GM19463 (cell line): ENCODE measurements at regions not wholly inside any gene's neighbourhood (a gene's known extent, or its start where the extent isn't known, plus 50 kb on each side); places are given as distances from the start of the nearest gene placed in this dataset.
"Not testable (repeated sequence)": the region's sequence is repeated elsewhere in the genome, so short reads cannot be mapped to it uniquely, and the experiment has no call there.

Experiments
- ATAC-seq: cut with Tn5 transposase; IDR thresholded peaks from one replicate; pipeline ENCODE4 v1.9.1; 2021; ENCODE audit warnings: mild to moderate bottlenecking, moderate library complexity; ENCODE audit not compliant: unreplicated experiment

DNA sequence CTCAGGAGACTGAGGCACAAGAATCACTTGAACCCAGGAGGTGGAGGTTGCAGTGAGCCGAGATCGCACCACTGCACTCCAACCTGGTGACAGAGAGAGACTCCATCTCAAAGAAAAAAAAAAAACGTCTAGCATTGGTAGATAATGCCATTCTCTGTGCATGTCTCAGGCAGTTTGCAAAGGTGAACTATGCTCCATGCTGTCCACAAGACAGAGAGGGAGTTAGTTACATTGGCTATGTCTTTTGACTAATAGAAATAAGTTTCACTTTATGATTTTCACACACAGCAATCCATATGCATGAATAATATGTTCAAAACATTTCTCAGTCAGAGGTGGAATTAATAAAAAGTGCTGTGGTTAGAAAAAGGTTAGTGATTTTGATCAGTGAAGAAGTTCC is 591.4 kb downstream of the ETS1 start:
- ATAC-seq, result no peak

DNA sequence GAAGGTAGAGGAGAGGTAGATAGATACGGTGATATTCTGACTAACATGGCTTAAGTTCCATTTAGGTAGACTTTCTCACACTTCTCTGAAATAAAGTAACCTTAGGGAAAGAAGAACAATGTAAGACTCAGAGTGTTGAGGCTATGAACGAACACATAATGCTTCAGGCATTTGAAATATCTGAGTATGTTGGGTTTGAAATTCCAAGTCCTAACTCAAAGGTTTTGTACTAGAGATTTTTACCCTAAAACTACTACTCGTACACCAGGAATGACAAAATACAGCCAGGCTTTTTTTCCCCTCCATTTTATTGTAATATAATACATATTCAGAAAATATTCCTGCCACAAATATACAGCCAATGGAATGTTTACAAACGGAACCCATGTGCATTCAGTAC is 592.6 kb downstream of the ETS1 start:
- no peak for ATAC-seq

DNA sequence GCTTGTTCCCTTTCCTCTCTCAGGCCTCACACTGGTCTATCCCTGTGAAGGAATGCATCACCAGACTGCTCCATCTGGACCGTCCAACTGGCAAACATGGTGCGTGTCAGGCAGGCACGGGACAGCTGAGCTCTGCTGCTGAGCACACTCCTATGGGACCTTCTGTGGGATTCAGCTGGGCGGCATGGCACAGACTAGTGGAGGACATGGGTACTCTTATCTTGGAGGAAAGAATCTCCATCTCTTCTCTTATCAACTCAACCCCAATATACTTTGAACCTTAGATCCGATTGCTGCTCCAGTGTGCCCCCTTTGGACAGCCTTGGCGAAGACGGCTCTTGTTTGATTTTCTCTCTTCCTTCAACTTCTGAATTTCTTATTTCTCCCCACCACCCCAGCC is 593.6 kb downstream of the ETS1 start:
- no peak for ATAC-seq

DNA sequence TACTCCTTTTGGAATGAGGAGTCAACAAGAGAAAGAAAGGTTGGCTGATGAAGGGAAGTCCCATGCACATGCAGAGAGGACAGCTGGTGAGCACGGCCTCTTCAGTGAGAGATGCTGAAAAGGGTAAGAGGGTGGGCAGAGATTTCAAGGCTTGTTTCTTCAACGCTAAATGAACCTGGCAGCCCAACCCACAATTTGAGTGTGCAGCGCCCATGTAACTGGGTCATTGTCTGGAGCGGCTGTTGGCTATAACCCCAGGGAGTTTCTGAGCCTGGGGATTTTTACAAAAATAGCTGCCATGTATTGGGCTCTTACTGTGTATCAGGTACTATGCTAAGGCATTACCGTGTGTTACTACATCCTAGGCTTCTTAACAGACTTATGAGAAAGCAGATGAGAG is 594.1 kb downstream of the ETS1 start:
- ATAC-seq, result no peak

DNA sequence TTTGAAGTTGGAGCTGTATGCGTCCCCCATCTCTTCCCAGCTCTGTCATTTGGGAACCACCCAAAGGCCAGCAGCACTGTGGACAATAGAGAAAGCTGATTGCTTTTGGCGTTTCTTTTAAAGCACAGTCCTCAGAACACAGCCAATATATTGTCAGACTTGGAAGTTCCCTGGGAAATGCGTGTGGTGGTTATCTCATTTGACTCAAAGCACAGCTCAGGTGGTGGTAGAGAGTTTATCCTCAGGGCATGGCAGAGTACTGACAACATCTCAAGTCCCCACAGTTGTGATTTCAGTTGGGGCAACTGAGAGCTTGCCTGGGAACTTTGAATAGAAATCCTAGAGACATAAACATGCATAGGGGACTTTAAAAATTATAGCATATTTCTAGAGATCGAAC is 601.3 kb downstream of the ETS1 start:
- no peak for ATAC-seq

DNA sequence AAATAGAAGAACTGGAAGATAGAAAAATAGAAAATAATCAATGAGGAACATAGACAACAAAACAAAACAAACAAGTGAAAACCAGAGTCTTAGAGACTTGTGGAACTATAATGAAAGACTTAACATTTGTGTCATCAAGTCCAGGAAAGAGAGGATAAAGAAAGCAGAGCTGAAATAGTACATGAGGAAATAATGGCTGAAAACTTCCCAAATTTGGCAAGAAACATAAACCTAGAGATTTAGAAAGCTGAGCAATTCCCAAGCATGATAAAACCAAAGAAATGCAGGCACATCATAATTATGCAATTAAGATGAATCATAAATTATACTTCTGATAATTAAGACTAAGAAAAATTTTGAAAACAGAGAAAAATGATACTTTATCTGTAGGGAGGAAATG is 614.5 kb downstream of the ETS1 start:
- no peak for ATAC-seq

DNA sequence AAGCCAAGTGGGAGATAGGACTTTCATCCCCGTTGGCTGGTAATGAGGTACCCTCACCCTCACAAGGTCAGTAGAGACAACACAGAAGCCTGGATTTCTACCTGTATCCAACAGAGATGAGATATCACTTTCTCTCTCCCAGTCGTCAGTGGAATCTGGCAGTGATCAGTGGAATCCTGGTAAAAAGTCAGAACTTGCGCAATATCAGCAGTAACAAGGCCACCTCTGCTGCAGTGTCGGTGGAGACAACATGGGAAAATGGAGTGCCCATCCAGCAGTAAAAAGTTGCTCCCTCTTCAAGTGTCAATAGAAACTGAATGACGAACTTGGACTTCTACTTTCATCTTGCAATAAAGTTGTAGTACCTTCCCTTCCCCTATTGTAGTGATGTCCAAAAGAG is 615.9 kb downstream of the ETS1 start:
- ATAC-seq, result no peak

DNA sequence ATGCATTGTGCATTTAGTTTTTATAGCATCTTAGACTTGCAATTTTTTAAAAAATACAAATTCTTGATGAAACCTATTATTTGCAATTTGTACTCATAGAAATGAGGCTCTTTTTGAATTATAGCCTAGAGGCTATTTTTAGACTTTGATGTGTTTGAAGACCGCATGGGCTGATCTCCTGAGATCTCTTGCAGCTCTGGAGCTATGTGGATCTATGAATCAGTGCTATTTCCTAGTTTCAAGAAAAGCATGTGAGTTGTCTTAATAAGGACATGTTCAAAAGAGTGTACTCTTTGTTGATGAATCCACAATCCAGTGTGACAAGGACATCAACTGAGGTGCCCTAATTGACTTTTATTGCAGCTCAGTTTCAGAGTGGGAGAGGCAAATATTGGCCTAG is 620.5 kb downstream of the ETS1 start:
- ATAC-seq, result no peak

DNA sequence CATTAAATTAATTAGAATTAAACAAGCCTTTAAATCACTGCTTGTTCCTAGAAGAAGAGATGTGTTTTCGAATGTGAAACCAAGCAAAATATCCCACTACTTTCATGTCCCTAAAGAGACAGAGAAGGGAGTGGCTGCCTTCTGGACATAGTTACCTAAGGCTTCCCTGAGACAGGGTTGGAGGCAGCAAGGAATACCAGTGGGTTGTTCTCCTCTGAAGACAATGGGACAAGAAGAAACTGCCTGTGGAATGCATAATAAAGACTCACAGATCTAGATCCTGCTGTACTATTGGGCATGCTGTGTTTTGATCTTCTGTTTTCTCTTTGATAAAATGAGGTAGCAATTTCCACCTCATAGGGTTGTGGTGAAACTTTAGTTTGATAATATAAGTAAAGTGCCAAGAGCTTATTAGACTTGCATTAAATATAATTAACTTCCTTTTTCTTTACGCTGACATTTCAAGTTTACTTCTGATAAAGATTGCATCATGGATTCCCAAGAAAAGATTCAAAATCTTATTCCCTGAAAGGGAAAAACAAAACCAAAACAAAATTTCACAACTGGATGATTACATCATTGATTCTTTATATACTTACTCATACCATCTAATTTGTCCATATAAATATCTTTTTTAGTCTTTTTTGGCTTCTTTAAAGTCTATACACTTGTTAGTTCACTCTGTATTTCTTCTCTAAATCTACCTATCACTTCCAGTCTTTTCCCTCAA is 621.3 kb downstream of the ETS1 start:
- no peak for ATAC-seq

DNA sequence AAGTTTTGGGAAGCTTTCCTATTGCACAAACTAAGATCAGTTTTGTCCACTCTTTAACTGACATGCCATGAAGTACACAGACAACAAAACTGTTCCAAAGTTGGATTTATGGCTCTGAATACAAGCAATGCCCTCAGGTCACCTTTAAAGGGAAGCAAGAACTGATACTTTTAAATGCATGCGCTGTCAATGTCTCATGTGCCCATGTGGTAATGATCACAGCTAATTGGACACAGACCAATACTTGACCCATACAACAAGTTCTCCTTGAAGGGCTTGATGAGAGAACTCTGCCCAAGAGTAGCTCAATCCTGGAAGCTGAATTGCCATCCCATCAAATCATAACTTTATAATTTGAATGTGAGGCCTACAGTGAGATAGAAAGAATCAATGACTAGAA is 624.9 kb downstream of the ETS1 start:
- ATAC-seq, result no peak

DNA sequence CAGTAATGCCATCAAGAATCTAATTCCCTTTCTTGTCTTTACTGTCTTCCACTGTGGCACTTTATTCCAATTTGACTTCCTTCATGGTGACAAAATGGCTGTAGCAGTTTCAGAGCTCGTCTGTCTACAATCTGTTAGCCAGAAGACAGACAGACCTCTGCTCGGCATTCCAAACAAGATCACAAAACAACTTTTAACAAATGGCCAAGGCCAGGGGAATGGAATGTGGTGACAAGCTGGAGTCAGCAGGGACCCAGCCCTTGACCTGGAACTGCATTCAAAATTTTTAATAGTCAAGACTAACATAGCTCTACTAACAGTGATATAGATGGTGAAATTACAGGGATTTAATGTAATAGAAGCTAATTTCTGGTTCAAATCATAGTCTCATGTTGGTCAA is 637.2 kb downstream of the ETS1 start:
- ATAC-seq, result no peak

DNA sequence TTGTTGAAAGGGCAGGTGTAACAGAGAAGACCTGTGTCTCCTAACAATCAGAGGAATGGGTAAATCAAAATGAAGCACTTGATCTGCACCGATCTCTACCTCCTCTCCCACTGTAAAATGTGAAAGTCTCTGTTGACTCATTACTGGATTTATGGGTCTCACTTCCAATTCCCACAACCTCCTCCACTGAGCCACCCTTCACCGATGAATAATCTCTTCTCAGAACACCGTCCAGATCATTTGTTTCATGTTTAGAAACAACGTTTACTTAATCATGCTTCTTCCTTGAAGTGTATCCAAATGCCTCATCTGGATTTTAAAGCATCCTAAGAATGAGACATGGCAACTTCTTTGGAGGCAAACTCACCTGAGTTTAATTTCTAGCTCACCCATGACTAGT is 643.6 kb downstream of the ETS1 start:
- no peak for ATAC-seq

DNA sequence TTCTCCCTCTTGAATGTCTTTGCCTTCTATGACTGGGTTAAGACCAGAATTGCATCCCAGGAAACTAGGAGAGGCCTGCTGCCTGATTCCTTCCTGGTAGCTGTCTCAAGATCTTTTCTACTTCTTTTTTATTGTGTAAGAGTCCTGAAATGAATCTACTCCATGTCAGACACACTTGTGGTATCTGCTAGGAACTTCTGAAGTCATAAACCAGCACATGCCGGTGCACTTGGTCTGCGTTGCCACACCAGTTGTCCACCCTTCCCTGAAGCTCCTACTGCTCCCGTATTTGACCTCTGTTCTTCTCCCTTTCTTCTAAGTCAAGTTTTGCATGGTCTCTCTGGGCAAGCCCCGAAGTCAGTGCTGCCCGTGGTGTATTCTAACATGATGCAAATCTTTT is 644.2 kb downstream of the ETS1 start:
- ATAC-seq, result no peak

DNA sequence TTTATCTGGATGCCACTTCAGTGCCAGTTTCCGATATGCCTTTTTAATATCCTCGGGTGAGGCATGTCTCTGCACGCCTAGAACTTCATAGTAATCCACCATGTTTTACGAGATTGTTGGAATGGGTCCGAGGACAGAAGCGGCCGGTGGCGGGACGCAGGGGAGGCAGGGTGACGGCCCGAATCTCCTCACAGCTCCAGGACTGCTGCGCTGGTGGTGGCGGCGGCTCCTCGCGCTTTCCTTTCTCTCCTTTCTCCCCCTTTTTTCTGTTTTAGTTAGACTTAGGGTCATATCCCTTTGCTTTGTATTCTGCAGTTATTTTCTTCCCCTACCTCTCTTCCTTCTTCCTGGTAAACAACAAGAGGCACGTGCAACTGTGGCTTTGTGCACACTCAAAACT is 645.8 kb downstream of the ETS1 start:
- not testable (repeated sequence) for ATAC-seq

DNA sequence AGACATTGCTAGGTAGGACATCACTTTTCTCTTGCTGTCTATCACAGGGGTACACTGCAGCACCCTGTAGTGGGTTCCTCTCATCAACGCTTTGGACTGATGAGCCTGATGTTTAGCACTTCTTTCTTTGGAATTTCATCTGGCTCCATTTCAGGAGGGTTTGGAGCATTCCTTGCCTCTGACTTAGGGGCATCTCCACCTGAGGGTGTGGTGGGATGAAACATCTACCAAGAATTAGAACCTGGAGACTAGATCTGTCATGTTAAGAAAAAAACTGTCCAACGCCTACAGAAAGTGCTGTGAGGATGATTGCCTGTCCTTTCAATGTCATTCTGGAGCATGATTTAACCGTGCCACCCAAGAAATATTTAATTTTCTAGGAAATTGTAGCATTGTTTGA is 648.4 kb downstream of the ETS1 start:
- no peak for ATAC-seq

DNA sequence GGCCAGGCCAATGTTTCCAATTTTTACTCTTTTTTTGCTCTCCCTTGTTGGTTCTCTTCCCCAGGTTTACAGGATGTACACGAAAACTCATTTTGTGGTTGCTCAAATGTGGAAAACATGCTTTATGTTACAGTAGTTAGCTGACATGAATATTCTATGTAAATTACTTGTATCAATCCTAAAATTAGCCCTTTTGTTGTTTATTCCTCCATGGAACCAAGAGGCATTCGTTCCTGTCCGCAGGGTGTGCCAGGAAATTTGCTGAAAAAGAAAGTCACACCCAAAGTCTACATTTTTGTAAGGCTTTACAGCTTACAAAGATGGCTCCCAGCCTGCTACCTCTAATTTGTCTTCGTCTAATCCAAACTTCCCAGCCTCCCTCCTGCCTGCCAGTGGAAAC is 652.3 kb downstream of the ETS1 start:
- ATAC-seq, result no peak

DNA sequence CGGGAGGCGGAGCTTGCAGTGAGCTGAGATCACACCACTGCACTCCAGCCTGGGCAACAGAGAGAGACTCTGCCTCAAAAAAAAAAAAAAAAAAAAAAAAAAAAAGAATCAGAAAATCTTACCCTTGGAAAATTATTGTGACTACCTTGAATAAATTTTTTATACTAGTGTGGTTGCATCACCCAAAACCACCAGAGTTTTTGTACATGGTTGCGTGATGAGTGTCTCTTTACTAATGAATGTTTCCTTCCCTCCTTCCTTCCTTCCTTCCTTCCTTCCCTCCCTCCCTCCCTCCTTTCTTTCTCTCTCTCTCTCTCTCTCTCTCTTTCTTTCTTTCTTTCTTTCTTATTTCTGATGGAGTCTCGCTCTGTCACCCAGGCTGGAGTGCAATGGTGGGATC is 653.4 kb downstream of the ETS1 start:
- ATAC-seq, result not testable (repeated sequence)

DNA sequence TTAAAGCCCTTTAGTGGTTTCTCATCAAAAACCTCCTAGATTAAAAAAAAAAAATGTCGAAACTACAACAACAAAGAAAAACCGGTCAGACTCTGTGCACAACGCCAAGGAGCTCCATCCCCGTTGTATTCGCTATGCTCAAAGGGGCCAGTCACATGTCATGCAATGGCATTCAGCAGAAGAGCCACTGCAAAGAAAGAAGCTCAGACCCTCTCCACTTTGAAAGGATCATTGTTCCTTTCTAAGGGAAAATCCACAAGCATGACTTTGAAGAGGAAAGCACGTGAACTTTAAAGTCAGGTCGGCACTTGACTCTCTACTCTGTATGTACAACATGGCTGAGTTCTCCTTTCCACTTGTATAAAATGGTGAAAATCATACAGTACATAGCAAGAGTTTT is 655.6 kb downstream of the ETS1 start:
- no peak for ATAC-seq

DNA sequence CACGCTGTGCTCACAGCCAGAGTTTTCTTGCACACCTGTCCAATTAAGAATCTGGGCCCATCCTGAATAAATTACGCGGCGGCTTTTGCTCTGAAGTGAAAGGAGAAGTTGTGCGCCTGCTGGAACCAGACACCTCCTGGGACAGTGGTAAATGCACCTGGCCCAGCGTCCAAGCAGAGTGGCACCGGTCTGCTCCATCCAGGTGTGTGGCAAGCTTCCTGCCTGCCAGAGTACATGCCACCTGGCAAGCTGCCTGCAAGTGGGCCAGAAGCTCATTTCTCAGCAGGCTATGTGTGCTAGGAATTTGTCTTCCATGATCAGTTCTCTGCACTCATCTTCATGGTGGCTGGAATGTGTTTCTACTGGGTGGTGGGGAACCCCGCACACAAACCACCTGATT is 660.6 kb downstream of the ETS1 start:
- ATAC-seq, result no peak

DNA sequence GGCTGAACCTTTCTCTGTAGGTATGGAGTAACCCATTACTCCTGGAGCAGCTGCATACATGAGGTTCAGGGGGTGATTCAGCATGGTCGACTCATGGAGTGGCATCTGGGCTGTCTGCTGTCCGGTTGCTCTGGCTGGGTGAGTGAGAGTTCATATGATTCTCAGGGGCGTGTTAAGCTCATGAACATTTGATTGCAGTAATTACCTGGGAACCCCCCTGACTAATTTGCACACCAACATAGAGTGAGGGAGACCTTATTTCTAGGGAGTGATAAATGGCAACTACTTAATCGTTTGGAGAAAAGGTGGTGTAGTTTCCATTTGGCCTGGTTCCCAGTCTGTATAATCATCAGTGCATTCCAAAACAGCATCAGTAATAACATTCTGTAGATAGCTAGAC is 661.9 kb downstream of the ETS1 start:
- ATAC-seq, result no peak

DNA sequence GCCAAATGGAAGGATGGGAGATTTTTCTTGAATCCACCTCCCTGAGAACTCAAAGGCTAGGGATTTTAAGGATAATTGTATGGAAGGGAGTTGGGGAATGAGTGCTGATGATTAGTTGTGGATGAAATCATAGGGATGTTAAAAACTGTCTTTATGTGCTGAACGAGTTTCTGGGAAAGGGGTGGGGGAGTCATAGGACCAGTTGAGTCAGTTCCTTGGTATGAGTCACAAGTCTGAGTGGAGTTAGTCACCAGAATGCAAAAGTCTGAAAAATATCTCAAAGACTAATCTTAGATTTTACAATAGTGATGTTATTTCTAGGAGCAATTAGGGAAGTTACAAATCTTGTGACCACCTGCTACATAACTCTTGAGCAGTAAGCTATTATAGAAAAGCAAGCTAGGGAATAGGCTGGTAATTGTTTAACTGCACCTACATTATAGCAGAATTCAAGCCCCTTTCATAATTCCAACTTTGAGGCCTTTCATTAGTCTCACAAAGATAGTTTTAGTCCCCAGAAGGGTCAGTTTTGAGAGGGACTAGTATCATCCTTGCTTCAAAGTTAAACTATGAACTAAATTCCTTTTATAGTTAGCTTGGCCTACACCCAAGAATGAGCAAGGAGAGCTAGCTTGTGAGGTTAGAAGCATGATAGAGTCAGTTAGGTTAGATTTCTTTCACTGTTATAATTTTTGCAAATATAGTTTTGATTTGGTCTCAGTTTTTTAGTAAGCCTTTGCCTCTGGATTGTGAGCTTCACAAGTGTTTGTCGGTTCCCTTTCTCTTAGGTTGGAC is 668.0 kb downstream of the ETS1 start:
- no peak for ATAC-seq

DNA sequence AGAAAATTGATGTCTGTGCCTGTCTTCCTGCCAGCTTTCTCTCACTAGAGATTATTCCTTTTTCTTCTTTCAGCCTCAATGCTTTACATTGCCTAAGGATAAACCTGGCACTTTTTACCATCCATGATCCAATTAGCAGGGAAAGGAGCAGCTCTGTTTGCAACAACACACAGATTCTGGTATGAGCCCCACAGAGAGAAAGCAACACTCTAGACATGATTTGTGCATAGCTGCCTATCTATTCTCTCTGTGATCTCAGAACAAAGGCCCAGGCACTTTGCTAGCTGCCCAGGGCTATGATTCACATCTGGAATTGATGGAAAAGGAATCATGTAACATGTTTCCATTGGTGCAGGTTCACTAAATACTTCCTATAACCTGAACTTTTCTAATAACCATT is 685.0 kb downstream of the ETS1 start:
- ATAC-seq, result no peak
